ENCODE measurements at regions not wholly inside any gene's neighbourhood (a gene's known extent, or its start where the extent isn't known, plus 50 kb on each side); places are given as distances from the start of the nearest gene placed in this dataset.
A peak's percentile ranks its signal among the peaks of the same experiment; 100 is the strongest.

- intact Hi-C loops (cut with DNase I; ENCODE audit: low total_unique reads) = no loop called here
- DNase-seq = no peak
- Histone ChIP-seq H3K4me1 (no peaks in the 10 kb centered on the region), H3K27me3 (peaks cover 0 to 3% of the 10 kb centered on the region in 2 donors), H3K4me3 (no peak overlapping the region), H3K27ac (no peak overlapping the region), H3K36me3 (no peaks in the 10 kb centered on the region), H3K9me3 (no peaks in the 10 kb centered on the region)
- TF ChIP-seq, protein P1, sequence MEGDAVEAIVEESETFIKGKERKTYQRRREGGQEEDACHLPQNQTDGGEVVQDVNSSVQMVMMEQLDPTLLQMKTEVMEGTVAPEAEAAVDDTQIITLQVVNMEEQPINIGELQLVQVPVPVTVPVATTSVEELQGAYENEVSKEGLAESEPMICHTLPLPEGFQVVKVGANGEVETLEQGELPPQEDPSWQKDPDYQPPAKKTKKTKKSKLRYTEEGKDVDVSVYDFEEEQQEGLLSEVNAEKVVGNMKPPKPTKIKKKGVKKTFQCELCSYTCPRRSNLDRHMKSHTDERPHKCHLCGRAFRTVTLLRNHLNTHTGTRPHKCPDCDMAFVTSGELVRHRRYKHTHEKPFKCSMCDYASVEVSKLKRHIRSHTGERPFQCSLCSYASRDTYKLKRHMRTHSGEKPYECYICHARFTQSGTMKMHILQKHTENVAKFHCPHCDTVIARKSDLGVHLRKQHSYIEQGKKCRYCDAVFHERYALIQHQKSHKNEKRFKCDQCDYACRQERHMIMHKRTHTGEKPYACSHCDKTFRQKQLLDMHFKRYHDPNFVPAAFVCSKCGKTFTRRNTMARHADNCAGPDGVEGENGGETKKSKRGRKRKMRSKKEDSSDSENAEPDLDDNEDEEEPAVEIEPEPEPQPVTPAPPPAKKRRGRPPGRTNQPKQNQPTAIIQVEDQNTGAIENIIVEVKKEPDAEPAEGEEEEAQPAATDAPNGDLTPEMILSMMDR (IDR thresholded peaks at IDR 0.05) = no peak
Measured at GRCh38 chr15:69517052-69517451, 64.4 kb downstream of the RPLP1 start.

DNA sequence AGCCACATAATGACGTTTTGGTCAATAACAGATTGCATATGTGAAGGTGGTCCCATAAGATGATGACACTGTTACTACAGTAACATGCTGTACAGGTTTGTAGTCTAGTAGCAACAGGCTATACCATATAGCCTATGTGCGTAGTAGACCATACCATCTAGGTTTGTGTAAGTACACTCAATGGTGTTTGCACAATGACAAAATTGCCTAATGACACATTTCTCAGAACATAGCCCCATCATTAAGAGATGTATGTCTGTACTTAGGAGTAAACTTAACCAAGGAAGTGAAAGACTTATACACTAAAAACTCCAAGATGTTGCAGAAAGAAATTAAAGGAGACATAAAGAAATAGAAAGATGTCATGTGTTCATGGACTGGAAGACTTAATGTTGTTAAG, 66.2 kb downstream of the RPLP1 start:
- no peaks in the 10 kb centered on the region for H3K27me3 ChIP-seq
- no peak for DNase-seq
- H3K4me1 ChIP-seq = no peaks in the 10 kb centered on the region
- no peak overlapping the region for H3K27ac ChIP-seq
- intact Hi-C loops (cut with DNase I; ENCODE audit: low total_unique reads) = no loop called here
- no peaks in the 10 kb centered on the region for H3K36me3 ChIP-seq
- TF ChIP-seq, protein P1 (IDR thresholded peaks at IDR 0.05) = no peak
- H3K4me3 ChIP-seq = no peak overlapping the region
- H3K9me3 ChIP-seq = no peaks in the 10 kb centered on the region

DNA sequence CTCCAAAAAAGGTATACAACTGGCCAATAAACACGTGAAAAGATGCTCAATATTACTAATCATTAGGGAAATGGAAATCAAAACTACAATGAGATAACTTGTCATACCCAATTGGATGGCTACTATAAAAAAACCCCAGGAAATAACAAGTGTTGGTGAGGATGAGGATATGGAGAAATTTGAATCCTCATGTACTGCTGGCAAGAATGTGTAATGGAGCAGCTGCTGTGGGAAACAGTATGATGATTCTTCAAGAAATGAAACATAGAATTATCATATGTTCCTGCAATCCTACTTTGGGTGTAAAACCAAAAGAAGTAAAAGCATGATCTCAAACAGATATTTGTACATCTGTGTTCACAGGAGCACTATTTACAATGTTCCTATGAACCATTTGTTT, 67.4 kb downstream of the RPLP1 start:
- Histone ChIP-seq H3K27ac (no peak overlapping the region), H3K4me1 (no peaks in the 10 kb centered on the region), H3K36me3 (no peaks in the 10 kb centered on the region), H3K27me3 (no peaks in the 10 kb centered on the region), H3K9me3 (no peaks in the 10 kb centered on the region), H3K4me3 (no peak overlapping the region)
- DNase-seq = no peak
- TF ChIP-seq, protein P1 (IDR thresholded peaks at IDR 0.05) = no peak
- intact Hi-C loops (cut with DNase I; ENCODE audit: low total_unique reads) = loop anchor here (5.0 kb wide), 1 partner anchor 132 kb away; no protein-coding TSS in a partner anchor

DNA sequence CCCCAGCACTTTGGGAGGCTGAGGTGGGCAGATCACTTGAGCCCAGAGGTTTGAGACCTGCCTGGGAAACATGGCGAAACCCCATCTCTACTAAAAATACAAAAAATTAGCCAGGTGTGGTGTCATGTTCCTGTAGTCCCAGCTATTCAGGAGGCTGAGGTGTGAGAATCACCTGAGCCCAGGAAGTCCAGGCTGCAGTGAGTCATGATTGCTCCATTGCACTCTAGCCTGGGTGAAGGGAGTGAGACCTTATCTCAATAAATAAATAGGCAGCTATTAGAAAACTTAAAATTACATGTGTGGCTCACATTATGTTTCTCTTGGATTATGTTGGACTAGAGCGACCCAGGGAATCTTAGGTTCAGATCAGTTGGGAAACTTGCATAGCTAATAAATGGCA, 69.7 kb downstream of the RPLP1 start:
- Histone ChIP-seq H3K27ac (no peak overlapping the region), H3K9me3 (peaks cover 0 to 4% (median 0%) of the 10 kb centered on the region in 3 donors), H3K4me3 (no peak overlapping the region), H3K36me3 (no peaks in the 10 kb centered on the region), H3K27me3 (no peaks in the 10 kb centered on the region), H3K4me1 (no peaks in the 10 kb centered on the region)
- intact Hi-C loops (cut with DNase I; ENCODE audit: low total_unique reads) = loop anchor here (5.0 kb wide), 1 partner anchor 130 kb away; no protein-coding TSS in a partner anchor
- TF ChIP-seq, protein P1 (IDR thresholded peaks at IDR 0.05) = no peak
- peak in 1 of 2 donors; percentile 2 for DNase-seq

DNA sequence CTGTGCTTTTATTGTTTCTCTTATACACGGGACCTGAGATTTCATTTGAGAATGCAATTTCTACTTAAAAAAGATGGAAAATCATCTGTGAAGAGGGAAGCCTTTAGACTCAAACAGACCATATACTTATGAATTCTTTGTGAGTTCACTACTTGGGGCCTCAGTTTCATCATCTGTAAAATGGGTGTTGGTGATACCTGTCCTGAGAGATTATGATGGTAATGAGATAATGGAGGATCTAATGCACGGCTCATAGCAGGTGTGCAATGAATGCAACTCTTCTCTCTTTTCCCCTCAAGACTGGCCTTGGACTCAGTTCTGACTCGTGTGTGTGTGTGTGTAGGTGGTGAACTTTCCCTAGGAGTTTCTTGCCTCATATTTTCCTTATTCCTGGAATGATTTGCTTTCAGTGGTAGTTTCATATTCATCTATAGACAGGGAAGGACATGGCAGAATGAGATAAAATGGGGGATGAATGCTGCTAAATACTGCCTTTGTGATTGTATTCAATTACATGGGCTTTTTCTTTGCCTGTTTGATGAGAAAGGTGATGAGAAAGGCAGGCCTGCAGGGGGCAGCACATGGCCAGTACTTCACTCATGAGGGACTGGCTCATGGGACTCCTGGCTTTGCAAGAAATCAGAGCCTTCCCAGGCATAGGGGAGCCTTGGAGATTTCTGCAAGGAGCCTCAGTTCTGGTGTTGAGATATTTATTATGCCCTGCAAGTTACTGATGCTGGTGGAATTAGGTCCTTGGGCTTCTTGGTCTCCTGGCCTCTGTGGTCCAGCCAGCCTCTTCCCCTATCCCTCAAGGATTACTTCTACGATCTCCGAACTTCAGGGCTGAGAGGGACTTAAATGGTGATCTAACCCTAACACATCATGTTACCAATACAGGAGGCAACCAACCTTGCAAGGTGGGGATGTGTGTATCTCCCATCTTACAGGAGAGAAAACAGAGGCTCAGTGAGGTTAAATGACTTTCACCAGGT, 70.7 kb downstream of the RPLP1 start:
- H3K4me1 ChIP-seq = no peaks in the 10 kb centered on the region
- no peak overlapping the region for H3K4me3 ChIP-seq
- no peaks in the 10 kb centered on the region for H3K36me3 ChIP-seq
- intact Hi-C loops (cut with DNase I; ENCODE audit: low total_unique reads) = loop anchor here (5.0 kb wide), 1 partner anchor 129 kb away; no protein-coding TSS in a partner anchor
- DNase-seq = peak; percentile 78 to 84
- no peaks in the 10 kb centered on the region for H3K27me3 ChIP-seq
- TF ChIP-seq, protein P1 (IDR thresholded peaks at IDR 0.05) = peak; percentile 65 to 70
- H3K27ac ChIP-seq = no peak overlapping the region
- H3K9me3 ChIP-seq = peaks cover 0 to 4% (median 0%) of the 10 kb centered on the region in 3 donors
